ENCODE measurements at regions not wholly inside any gene's neighbourhood (a gene's known extent, or its start where the extent isn't known, plus 50 kb on each side); places are given as distances from the start of the nearest gene placed in this dataset.

DNA sequence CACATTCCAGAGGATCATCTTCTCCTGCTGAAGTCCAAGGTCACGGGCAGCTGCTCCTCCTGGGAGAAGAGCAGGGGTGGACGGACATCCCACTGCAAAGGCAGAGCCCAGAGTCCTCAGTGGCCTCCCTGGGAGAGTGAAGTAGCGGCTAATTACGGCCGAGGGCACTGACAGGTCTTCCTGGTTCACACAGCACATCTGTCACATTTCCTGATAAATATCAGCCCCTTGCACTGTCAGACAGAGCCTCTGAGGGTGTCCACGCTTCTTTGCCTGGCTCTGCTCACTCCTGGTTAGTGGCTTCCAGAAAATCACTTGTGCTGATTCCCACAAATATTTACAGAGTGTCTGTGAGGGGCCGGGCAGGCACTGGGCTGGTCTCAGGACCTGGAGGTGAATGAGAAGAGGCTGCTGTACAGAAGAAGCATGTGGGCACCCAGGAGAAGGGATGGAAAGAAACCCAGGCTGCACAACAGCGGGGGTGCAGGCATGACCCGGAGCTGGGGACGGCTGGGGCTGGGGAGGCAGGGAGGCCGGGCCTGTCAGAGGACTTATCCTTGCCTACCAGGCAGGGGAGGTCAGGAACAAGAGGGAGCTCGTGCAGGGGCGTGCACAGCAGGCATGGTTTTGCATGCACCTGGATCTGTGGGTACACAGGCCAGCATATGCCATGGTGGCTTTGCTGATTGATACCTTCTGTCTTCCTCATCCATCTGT is 258.2 kb upstream of the TNRC6C start:
- no peak for DNase-seq
- no peak for ATAC-seq

DNA sequence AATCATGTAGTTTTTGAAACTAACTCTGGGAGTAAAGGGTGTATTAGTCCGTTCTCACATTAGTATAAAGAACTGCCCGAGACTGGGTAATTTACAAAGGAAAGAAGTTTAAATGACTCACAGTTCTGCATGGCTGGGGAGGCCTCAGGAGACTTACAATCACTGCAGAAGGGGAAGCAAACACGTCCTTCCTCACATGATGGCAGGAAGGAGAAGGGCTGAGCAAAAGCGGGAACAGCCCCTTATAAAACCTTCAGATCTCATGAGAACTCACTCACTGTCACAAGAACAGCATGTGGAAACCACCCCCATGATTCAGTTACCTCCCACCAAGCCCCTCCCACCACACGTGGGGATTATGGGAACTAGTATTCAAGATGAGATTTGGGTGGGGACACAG is 256.5 kb upstream of the TNRC6C start:
- no peak for ATAC-seq
- no peak for DNase-seq

DNA sequence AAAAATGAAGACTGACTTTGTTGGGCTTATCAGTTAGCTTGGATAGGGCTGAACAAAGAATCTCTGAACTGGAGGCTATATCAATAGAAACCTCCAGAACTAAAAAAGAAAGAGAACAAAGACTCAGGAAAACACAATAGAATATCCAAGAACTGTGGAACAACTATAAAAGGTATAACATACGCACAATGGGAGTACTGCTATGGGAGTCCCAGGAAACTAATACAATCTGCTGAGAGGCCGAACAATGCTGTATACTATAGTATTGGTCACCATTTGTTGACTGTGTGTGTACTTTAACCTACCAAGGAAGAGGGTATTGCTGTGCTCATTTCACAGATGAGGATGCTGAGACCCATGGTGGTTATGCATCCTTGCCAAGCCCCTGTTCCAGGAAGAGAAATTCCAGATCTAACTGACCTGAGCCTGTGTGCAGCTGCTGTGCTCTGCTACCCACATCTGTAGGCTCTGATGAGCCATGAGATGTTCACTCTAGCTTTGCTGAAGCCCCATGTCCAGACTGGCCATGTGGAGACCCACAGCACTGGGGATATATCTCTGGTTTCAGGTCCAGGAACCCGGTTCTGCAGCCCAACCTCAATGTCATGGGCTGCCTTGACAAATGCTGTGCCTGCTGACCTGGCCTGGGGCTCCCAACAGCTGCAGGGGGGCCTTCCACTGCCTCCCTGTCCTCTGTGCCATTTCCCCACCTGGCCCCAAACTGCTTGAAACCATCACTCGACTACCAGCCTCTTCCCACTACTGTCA is 254.3 kb upstream of the TNRC6C start:
- DNase-seq (no peak), ATAC-seq (no peak)

DNA sequence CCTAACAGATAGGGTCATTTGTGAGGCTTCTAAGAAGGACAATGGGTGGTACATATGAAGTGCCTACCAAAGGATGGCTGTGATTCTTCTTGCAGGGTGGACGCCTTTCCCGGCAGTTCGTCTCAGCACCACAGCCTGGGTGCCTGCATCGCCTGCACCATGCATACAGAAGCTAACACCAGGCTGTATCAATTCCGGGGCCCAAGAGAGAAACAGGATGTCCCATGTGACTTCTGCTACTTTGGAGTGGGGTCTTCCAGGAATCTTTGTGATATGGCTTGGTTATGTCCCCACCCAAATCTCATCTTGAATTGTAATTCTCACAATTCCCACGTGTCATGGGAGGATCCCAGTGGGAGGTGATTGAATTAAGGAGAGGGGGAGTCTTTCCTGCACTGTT is 251.6 kb upstream of the TNRC6C start:
- DNase-seq (no peak), ATAC-seq (no peak)

DNA sequence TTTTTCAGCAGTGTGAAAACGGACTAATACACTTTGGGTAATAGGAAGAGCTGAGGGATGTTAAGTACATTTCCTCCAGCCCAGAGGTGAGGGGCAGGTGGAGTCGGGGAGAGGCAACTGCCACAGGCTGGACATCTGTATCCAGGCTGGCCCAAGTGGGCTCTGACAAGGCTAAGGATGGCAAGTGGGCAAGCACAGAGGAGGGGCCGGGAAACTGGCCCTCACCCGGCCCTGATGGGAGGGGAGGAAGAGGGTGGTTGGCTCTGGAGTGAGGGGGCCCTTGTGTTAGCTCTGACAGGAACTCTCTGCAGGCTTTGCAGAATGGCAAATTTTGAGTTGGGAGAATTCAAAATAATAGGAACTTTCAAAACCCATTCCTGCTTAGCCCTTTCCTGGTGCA is 251.0 kb upstream of the TNRC6C start:
- ATAC-seq (no peak), DNase-seq (no peak)

DNA sequence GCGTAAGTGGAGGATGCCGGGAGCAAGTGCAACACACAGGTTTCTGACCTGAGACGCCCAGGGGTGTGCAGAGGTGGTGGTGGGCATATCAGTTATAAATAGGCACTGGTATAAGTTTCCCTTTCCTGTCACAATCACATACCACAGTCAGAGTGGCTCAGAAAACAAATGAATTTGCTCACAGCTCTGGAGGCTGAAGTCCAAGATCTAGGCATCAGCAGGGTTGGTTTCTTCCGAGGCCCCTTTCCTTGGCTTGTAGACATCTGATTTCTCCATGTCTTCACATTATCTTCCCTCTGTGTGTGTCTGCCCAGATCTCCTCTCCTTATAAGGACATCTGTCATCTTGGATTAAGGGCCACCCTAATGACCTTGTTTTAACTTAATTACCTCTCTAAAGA is 250.5 kb upstream of the TNRC6C start:
- DNase-seq = no peak
- no peak for ATAC-seq

DNA sequence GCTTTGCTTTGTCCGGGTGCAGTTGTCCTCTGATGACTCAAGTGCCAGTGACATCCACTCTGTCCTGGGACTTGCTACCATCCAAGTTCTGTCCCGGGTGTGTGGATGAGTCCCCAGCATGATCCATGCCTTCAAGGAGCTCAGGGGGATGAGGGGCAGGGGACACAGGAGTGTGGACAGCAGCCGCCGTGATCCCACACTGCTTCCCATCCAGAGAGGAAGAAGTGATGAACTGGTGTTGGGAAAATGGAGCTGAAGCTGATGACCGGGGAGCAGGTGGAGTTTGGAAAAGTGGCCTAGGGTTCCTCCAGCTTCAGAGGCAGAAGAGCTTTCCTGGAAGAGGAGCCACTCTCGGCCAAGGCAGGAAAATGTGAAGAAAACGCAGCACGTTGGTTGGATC is 249.6 kb upstream of the TNRC6C start:
- DNase-seq (no peak), ATAC-seq (no peak)

DNA sequence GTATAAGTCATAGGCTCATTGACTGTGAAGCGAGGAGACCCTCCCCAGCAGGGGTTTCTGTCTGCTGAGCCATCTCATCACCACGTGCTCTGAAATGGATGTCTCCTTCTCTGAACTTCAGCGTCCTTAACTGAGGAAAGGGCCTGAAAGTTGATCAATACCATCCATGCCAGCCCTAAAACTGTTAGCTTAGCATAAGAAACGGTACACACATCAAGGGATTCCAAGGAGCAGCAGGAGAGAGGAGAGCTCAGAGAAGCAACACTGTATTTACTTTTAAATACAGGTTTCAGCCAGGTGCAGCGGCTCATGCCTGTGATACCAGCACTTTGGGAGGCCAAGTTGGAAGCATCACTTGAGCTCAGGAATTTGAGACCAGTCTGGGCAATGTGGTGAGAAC is 248.9 kb upstream of the TNRC6C start:
- DNase-seq (no peak), ATAC-seq (no peak)

DNA sequence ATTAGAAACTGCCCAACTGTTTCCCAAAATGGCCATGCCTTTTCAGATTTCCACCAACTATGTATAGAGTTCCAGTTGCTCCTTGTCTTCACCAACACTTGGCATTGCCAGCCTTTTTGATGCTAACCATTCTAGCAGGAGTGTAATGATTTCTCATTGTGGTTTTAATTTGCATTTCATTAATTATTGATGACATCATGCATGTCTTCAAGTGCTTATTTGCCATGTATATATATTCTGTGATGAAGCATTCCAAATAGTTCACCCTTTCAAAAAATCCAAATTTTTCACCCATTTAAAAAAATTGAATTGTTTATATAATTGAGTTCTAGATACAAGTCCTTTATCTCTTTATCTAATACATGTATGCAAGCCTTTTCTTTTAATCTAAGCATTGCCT is 245.9 kb upstream of the TNRC6C start:
- DNase-seq (no peak), ATAC-seq (no peak)

DNA sequence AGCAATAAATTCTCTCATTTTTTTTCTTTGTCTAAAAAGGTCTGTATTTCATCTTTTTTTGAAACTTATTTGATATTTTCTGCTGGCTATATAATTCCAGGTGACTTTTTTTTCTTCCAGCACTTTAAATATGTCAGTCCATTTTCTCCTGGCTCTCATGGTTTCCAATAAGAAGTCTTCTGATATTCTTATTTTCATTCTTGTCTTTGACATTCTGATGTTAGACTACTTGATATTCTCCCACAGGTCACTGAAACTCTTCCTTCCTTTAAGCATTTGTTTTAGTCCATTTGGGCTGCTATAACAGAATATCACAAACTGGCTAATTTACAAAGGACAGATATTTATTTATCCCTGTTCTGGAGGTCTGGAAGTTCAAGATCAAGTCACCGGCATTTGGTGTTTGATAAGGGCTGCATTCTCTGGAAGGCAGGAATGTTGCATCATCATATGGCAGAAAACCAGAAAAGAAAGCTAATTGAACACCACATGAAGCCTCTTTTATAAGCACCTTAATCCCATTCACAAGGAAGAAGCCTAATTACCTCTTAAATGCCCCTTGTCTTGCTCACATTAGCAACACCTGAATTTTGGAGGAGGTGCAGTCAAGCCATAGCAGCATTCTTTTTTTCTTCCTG is 242.1 kb upstream of the TNRC6C start:
- ATAC-seq (no peak), DNase-seq (no peak)

DNA sequence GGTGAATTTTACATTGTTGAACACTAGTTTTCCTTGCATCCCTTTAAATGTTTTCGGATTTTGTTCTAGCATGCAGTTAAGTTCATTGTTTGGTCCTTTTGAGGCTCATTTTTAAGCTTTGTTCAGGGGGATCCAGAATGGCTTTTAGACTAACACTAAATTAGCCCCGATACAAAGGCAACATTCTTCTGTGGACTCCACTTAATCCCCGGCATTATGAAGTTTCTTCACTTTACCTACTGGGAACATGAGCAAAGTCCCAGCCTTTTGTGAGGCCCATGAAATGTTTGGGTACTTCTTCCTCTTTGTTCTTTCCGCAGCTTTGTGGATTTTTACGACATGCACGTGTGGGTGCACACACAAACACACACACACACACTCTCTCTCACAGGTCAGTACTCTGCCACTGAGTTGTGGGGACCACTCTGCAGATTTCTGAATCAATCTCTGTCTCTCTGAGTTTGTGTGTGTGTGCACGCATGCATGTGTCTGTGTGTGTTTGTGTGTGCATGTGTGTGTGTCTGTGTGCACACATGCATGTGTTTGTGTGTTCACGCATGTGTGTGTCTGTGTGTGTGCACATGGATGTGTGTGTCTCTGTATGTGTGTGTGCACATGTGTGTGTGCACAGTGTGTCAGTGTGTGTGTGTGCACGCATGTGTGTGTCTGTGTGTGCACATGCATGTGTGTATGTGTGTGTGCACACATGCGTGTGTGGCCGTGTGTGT is 240.4 kb upstream of the TNRC6C start:
- ATAC-seq (no peak), DNase-seq (no peak)

DNA sequence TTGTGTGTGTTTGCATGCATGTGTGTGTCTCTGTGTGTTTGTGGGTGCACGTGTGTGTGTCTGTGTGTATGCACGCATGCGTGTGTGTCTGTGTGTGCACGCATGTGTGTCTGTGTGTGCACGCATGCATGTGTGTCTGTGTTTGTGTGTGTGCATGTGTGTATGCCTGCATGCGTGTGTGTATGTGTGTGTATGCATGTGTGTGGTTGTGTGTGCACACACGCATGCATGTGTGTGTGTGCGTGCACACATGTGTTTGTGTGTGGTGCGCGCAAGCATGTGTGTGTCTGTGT is 239.9 kb upstream of the TNRC6C start:
- ATAC-seq = no peak
- DNase-seq = no peak

DNA sequence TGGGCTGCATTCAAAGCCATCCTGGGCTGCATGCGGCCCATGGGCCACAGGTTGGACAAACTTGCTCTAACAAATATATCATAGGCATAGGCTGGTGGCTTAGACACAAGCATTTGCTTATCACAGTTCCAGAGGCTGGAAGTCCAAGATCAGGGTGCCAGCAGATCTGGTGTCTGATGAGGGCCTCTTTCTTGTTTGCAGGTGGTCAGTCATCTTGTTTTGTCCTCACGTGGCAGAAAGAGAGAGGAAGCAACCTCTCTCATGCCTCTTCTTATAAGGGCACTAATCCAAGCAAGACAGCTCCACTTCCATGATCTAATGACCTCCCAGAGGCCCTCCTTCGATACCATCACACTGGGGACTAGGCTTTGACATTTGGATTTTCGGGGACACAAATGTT is 238.7 kb upstream of the TNRC6C start:
- DNase-seq (no peak), ATAC-seq (no peak)

DNA sequence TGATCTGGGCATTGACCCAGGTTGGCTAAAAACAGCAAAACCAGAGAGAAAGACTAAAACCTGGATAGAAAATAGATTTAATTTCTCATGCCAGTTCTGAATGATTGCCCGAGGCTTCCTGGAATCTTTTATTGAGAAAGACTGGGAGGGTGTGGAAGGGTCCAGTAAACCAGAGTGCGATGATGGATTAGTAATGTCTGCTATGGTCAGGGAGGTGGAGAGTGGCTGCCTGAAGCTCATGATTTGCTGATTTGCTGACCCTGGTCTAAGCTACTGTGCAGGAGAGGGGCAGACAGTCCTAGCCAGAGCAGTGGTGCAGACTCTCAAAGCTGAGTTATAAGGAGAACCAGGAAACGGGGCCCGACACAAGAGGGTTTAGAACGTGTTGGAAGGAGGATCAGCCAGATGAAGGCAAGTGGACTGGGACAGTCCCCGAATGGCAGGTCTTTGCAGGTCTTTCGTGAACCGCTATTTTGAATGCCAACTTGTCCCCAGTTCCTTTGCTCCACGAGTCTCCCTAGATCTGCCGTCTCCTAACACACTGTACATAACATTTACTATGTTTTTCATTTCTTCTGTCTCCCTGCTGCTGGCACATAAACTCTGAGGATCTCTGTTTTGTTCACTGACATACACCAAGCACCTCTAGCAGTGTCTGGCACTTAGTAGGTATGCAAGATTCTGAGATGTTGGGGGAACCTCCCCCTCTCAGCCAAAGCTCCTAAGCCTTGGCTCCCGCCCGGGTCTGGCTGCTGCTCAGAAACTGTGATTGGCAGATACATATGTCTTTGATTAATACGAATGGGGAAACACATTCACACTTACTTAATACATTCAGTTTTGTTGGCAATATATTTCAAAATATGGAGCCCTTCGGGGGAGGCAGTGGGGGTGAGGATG is 237.3 kb upstream of the TNRC6C start:
- ATAC-seq (peak; percentile 14), DNase-seq (no peak)

DNA sequence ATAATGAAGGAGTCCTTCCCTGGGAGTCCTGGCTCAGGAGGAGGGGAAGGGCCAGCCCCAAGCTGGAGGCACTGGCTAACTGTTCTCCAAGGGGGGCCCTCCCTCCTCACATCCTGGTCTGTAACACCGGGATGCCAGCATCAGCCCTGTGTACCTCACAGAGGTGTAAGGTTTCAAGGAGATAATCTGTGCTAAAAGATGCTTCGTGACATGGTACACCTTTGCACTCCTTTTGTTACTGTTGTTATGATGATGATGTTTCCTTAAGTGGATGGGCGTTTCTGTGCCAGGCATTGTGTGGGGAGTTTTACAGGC is 236.7 kb upstream of the TNRC6C start:
- ATAC-seq (no peak), DNase-seq (no peak)

DNA sequence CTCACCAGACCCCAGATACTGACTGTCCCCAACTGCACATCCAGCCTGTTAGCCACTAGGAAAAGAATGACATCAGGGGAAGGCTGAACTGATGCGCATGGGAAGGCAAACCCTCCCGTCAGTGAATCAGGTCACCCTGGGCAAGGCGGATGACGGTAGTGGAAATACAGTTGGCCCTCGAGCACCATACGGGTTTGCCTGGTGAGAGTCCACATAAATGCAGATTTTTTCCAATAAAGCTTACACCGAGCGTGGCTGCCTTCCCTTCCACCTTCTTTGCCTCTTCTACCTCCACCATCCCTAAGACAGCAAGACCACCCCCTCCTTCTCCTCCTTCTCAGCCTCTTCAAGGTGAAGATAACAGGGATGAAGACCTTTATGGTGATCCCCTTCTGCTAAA is 236.1 kb upstream of the TNRC6C start:
- no peak for DNase-seq
- ATAC-seq = no peak

DNA sequence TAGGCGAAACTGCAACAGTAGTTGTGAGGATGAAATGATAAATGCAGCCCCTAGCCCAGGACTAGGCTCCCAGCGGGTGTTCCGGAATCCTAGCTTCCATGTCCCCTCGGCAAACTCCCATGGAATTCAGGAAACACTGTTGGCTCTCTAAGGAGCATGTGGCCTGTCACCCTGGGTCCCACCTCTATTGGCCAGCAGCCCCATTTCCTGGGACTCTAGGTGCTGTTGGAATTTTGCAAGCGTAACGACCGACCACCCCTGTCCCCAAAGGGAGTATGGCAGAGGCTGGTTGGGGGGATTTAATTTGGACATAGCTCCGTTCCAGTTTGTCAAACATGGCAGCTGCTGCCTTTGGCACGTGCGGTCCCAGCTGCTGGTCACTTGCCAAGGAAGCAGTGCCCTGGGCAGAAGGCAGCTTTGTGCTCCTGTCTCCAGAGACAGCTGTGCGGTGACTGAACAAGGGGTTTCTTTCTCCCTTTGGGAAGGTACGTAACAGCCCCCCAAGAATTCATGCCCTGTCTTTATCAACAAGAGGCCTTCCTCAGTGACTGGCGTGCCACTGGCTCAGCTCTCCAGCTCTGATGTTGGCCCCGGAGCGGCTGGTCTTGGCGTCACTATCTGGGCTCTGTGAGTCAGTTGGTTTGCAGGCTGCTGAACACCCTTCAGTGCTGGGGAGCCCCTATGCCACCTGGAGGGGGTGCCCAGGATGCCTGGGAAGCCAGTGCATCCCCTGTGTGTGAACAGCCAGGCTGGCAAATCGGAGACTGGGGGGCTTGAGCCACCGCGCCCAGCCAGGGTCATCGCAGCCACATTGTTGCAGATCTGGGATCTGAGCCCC is 235.2 kb upstream of the TNRC6C start:
- ATAC-seq = no peak
- no peak for DNase-seq

DNA sequence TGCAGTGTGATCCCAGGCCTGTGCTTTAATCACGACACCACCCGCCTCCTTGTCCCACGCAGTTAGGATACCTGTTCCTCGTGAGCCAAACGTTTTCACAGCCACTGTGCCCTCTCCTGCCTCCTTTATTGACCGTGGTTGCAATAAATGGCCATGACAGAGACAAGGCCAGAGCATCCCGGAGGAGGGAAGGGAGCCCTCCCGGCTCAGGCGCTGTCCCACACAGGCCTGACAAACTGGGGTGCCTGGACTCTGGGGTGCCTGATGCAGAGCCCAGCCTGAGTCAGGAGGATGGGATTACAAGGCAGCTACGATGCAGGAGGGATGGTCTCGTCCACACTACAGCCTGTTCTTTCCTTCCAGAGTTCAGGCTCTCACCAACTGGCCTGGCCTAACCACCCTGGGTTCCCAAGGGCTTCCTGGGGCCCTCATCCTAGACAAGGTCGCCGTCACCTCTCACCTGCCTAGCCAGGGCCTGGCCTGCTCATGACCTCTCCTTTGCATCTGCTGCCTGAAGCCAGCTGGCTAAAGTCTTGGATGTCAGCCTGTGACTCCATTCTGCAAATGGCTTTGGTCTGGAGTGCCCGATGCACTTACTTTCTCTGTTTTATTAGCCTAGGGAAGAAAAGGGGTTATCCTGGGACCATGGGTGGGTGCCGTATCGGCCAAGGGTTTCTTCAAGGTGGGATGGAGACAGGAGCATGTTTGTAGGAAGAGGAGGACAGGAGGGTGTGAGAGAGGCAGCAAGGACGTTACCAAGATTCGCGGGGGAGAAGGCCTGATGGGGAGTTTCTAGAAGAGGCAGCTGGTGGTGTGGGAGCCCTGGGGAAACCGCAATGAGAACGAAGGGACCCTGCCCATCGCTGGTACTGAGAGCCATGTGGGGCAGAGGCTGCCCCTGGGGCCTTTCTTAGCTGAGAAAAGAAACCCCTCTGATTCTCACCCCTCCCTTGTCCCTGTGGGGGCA is 234.3 kb upstream of the TNRC6C start:
- DNase-seq (no peak), ATAC-seq (no peak)

DNA sequence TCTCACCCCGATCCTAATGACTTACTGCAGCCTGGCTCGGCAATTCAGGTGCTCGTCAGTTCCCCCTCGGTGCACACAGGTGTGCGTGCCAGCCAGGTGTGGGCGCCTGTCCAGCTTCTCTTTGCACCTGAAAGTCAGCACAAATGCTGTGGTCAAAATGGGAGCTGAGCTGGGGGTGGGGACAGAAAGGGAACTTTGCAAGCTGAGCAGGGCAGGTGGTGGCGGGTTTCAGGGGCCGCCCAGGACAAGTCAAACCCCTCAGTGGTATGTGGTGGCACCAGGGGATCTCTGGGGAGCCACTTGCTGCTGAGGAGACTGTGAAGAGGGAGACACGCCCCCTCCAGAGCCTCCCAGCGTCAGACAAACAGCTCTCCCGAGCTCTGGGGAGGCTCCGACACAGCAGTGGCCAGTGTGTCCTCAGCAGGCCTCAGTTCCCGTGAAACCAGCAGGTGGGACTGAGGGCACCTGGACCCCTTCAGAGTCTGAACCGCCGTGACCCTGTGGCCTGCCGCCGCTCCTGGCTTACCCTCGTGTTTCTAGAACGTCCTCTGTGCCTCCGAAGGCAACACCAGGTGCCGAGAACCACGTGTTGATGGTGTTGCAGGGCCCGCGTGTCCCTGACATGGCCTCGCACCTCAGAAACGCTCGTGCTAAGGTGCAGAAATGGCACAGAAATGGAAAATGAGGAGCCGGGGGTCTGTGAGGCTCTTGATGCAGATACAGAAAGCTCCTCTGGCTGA is 233.5 kb upstream of the TNRC6C start:
- no peak for ATAC-seq
- no peak for DNase-seq

Data from stimulated activated naive CD8-positive, alpha-beta T cell treated with anti-CD3 and anti-CD28 coated beads, Interleukin-15, Interleukin-2, amounts not matched to agents 100 U/mL and 50 U/mL, for 24 hours (primary cell).